ENCODE measurements at regions not wholly inside any gene's neighbourhood (a gene's known extent, or its start where the extent isn't known, plus 50 kb on each side); places are given as distances from the start of the nearest gene placed in this dataset.
"Not testable (repeated sequence)": the region's sequence is repeated elsewhere in the genome, so short reads cannot be mapped to it uniquely, and the experiment has no call there.

- Histone ChIP-seq H3K4me1 (ENCODE audit: control insufficient read depth, insufficient read depth, low read length) (no peaks in the 10 kb centered on the region), H3K4me3 (no peak overlapping the region), H3K27me3 (replicated peaks in 1 of 2; ENCODE audit: control insufficient read depth in 2 of 2, insufficient read depth in 2 of 2, low read length in 1 of 2) (no peaks in the 10 kb centered on the region), H3K4me2 (ENCODE audit: control insufficient read depth, insufficient read depth) (no peak overlapping the region), H3K27ac (ENCODE audit: control insufficient read depth, insufficient read depth) (no peak overlapping the region), H3K9ac (ENCODE audit: control insufficient read depth, insufficient read depth, low read length) (no peak overlapping the region), H3K9me3 (replicated peaks; ENCODE audit: control insufficient read depth, insufficient read depth, low read length) (no peaks in the 10 kb centered on the region), H3K79me2 (ENCODE audit: control insufficient read depth, insufficient read depth, low read length) (no peaks in the 10 kb centered on the region), H3K36me3 (ENCODE audit: control insufficient read depth in 2 of 2, insufficient read depth in 2 of 2, low read length in 1 of 2) (no peaks in the 10 kb centered on the region), H2AFZ (ENCODE audit: control insufficient read depth, low read depth, low read length) (no peak overlapping the region), H4K20me1 (ENCODE audit: control insufficient read depth, insufficient read depth) (no peaks in the 10 kb centered on the region)
- ATAC-seq (no peak), DNase-seq (ENCODE audit: low read depth, low spot score) (no peak), FAIRE-seq (no peak)
- ChIA-PET SMC1A (ENCODE audit: uncharacterized antibody, unreplicated experiment) (no interaction called here), RAD21 (ENCODE audit: unreplicated experiment) (interaction anchor here (1.4 kb wide), 1 partner anchor 9 kb away, joined by 3 read pairs; no protein-coding TSS in a partner anchor), POLR2A (no interaction called here), CTCF (no interaction called here)
- no TSS peak for BruUV-seq (replicated peaks)
- intact Hi-C loops (cut with micrococcal nuclease; ENCODE audit: unreplicated experiment) = no loop called here
- TF ChIP-seq JUND (IDR thresholded peaks at IDR 0.05; ENCODE audit: low read depth, low read length) = no peak
- no peak for TF ChIP-seq CBX5 (IDR thresholded peaks at IDR 0.05; ENCODE audit: low read depth)
- no peak for TF ChIP-seq ZNF384 (IDR thresholded peaks at IDR 0.05; ENCODE audit: borderline replicate concordance, low read depth, low read length)
- no peak for TF ChIP-seq MEF2B (IDR thresholded peaks at IDR 0.05; ENCODE audit: partially characterized antibody, poor library complexity, severe bottlenecking)
- no peak for TF ChIP-seq NR2F1 (conservative IDR thresholded peaks at IDR 0.05)
- TF ChIP-seq HDGF (IDR thresholded peaks at IDR 0.05) = no peak
- no peak for TF ChIP-seq PAX8 (IDR thresholded peaks at IDR 0.05)
- TF ChIP-seq ZNF24 (IDR thresholded peaks at IDR 0.05) = no peak
- WGBS (ENCODE audit: insufficient coverage, insufficient replicate concordance, low lambda C conversion rate, missing lambda C conversion rate) = 19% methylated on average over 3 of the region's 3 CpGs
- in situ Hi-C loops (cut with MboI) = no loop called here
Observed at GRCh38 chr5:167940911-167941310, 350.5 kb upstream of the WWC1 start.

DNA sequence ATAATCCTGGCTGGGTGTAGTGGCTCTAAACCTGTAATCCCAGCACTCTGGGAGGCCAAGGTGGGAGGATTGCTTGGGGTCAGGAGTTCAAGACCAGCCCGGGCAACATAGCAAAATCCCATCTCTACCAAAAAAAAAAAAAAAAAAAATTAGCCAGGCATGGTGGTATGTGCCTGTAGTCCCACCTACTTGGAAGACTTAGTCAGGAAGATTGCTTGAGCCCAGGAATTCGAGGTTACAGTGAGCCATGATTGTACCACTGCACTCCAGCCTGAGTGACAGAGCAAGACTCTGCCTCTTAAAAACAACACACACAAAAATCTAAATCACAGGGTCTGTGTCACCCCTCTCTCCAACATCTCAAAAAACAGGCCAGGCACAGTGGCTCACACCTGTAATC is 349.9 kb upstream of the WWC1 start:
- DNase-seq (ENCODE audit: low read depth, low spot score); H4K20me1 ChIP-seq (ENCODE audit: control insufficient read depth, insufficient read depth); in situ Hi-C loops (cut with MboI); CTCF ChIA-PET; H3K4me3 ChIP-seq; H3K27me3 ChIP-seq (replicated peaks in 1 of 2; ENCODE audit: control insufficient read depth in 2 of 2, insufficient read depth in 2 of 2, low read length in 1 of 2); H3K9me3 ChIP-seq (replicated peaks; ENCODE audit: control insufficient read depth, insufficient read depth, low read length); H3K4me2 ChIP-seq (ENCODE audit: control insufficient read depth, insufficient read depth); H3K79me2 ChIP-seq (ENCODE audit: control insufficient read depth, insufficient read depth, low read length); SMC1A ChIA-PET (ENCODE audit: uncharacterized antibody, unreplicated experiment); H3K36me3 ChIP-seq (ENCODE audit: control insufficient read depth in 2 of 2, insufficient read depth in 2 of 2, low read length in 1 of 2); H3K4me1 ChIP-seq (ENCODE audit: control insufficient read depth, insufficient read depth, low read length); BruUV-seq (replicated peaks); H3K27ac ChIP-seq (ENCODE audit: control insufficient read depth, insufficient read depth); H3K9ac ChIP-seq (ENCODE audit: control insufficient read depth, insufficient read depth, low read length); intact Hi-C loops (cut with micrococcal nuclease; ENCODE audit: unreplicated experiment); FAIRE-seq; H2AFZ ChIP-seq (ENCODE audit: control insufficient read depth, low read depth, low read length); POLR2A ChIA-PET; RAD21 ChIA-PET (ENCODE audit: unreplicated experiment); ATAC-seq: not testable (repeated sequence)
- 6% methylated on average over 1 of the region's 2 CpGs for WGBS (ENCODE audit: insufficient coverage, insufficient replicate concordance, low lambda C conversion rate, missing lambda C conversion rate)

Measured in GM12878 (cell line).